SK-N-SH treated with all-trans-retinoic acid at 6 μM for 48 hours (cell line): ENCODE measurements at regions not wholly inside any gene's neighbourhood (a gene's known extent, or its start where the extent isn't known, plus 50 kb on each side); places are given as distances from the start of the nearest gene placed in this dataset.

Experiments used
- BACH2 ChIP-seq: fragments of 250-450 bp; sonication (Bioruptor Pico); IDR thresholded peaks from 2 replicates; pipeline ENCODE4 v1.9.0; 2021; ENCODE audit warnings: mild to moderate bottlenecking, borderline replicate concordance
- RARB ChIP-seq: fragments of 250-450 bp; sonication (Bioruptor Pico); IDR thresholded peaks from 2 replicates; pipeline ENCODE4 v1.8.0; 2021; ENCODE audit warnings: mild to moderate bottlenecking, moderate library complexity

GRCh38 chr11:92046103-92046502 is 178.5 kb upstream of the FAT3 start:
- TF ChIP-seq BACH2 (CRISPR knock-in tag), result no peak
- TF ChIP-seq RARB (CRISPR knock-in tag), result no peak
